ENCODE measurements at regions not wholly inside any gene's neighbourhood (a gene's known extent, or its start where the extent isn't known, plus 50 kb on each side); places are given as distances from the start of the nearest gene placed in this dataset.

DNA sequence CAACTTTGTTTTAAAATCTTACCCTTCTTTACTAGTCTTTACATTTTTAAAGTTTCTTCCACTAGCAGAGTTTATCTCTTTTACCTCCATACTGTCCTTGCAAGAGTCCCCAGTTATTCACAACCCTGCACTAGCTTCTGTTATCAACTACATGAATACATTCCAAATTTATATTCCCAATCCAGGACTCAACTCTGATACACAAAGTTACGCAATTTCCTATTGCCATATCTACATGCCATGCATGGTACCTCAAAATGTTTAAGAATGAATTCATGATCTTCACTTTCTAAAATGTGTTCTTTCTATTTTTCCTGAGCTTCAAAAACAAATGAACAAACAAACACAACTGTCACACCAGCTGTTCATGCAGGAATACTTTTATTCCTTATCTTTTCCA, 668.7 kb downstream of the CDH18 start:
- Histone ChIP-seq H3K27ac (no peak overlapping the region), H3K9me3 (no peaks in the 10 kb centered on the region), H3K36me3 (no peaks in the 10 kb centered on the region), H3K4me1 (no peaks in the 10 kb centered on the region), H3K27me3 (no peaks in the 10 kb centered on the region), H3K4me3 (no peak overlapping the region)
- DNase-seq (ENCODE audit: extremely low spot score in 2 of 2): no peak
- TF ChIP-seq POLR2A (IDR thresholded peaks at IDR 0.05) (no peak), POLR2AphosphoS5 (IDR thresholded peaks at IDR 0.05; ENCODE audit: insufficient read depth in 1 of 2, low read depth in 1 of 2) (no peak)
- TF ChIP-seq, protein P1, sequence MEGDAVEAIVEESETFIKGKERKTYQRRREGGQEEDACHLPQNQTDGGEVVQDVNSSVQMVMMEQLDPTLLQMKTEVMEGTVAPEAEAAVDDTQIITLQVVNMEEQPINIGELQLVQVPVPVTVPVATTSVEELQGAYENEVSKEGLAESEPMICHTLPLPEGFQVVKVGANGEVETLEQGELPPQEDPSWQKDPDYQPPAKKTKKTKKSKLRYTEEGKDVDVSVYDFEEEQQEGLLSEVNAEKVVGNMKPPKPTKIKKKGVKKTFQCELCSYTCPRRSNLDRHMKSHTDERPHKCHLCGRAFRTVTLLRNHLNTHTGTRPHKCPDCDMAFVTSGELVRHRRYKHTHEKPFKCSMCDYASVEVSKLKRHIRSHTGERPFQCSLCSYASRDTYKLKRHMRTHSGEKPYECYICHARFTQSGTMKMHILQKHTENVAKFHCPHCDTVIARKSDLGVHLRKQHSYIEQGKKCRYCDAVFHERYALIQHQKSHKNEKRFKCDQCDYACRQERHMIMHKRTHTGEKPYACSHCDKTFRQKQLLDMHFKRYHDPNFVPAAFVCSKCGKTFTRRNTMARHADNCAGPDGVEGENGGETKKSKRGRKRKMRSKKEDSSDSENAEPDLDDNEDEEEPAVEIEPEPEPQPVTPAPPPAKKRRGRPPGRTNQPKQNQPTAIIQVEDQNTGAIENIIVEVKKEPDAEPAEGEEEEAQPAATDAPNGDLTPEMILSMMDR (IDR thresholded peaks at IDR 0.05): no peak
- intact Hi-C loops (cut with DNase I): no loop called here

DNA sequence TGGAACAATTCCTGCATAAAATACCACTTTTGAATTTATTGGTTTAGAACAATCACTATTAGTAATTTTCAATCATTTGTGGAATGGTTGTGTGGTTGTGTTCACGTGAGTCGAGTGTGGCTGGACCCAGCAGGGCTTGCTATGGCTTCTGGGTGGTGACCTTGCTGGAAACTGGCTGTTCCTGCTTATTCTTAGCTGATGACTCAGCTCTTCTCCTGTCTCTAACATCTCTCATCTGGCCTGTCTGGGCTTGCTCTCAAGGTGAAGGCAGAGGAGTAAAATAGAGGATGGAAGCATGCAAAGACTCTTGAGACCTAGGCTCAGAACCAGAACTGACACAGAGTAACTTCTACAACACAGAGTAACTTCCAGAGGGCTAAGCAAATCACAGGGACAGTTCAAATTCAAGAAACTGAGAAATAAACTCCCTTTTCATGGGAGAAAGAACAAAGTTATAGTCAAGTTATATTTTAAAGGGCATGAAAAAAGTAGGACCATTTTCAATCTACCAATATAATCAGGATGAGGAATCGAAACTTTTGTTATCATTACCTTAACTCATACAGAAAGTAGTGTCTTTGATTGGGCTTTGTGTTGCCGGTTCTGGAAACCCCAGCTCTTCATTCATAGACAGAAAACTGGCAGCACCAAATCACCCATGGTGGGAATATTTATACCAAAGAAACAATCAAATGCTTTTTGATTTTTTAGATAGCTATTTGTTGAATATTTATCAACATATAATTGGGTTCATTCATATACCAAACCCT, 665.1 kb downstream of the CDH18 start:
- intact Hi-C loops (cut with DNase I): no loop called here
- Histone ChIP-seq H3K4me1 (no peaks in the 10 kb centered on the region), H3K4me3 (no peak overlapping the region), H3K9me3 (no peaks in the 10 kb centered on the region), H3K27me3 (no peaks in the 10 kb centered on the region), H3K27ac (no peak overlapping the region), H3K36me3 (no peaks in the 10 kb centered on the region)
- TF ChIP-seq POLR2AphosphoS5 (IDR thresholded peaks at IDR 0.05; ENCODE audit: insufficient read depth in 1 of 2, low read depth in 1 of 2) (peak in 1 of 2 donors; percentile 74), POLR2A (IDR thresholded peaks at IDR 0.05) (no peak)
- TF ChIP-seq, protein P1 (IDR thresholded peaks at IDR 0.05): no peak
- DNase-seq (ENCODE audit: extremely low spot score in 2 of 2): no peak

DNA sequence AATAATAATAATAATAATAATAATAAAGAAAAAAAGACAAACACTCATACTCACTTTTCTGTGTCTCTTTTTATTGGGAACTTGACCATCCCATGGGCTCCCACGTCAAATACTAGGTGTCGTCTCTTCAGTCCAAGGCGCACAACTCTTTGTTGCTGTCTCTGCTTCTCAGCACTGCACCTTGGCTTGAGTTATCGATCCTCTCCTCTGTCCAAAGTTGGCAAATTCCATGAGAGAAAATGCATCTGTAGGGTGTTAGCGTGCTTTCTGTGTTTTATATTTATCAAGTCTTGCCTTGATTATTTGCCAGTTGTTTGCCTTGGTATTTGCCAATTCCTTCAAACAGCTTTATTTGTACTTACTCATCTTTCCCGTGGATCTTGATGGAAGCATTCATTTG, 653.7 kb downstream of the CDH18 start:
- no peaks in the 10 kb centered on the region for H3K36me3 ChIP-seq
- H3K9me3 ChIP-seq: no peaks in the 10 kb centered on the region
- intact Hi-C loops (cut with DNase I): no loop called here
- H3K4me3 ChIP-seq: no peak overlapping the region
- TF ChIP-seq, protein P1 (IDR thresholded peaks at IDR 0.05): no peak
- no peak for TF ChIP-seq POLR2A (IDR thresholded peaks at IDR 0.05)
- TF ChIP-seq POLR2AphosphoS5 (IDR thresholded peaks at IDR 0.05; ENCODE audit: insufficient read depth in 1 of 2, low read depth in 1 of 2): no peak
- H3K4me1 ChIP-seq: no peaks in the 10 kb centered on the region
- no peak for DNase-seq (ENCODE audit: extremely low spot score in 2 of 2)
- no peak overlapping the region for H3K27ac ChIP-seq
- no peaks in the 10 kb centered on the region for H3K27me3 ChIP-seq

DNA sequence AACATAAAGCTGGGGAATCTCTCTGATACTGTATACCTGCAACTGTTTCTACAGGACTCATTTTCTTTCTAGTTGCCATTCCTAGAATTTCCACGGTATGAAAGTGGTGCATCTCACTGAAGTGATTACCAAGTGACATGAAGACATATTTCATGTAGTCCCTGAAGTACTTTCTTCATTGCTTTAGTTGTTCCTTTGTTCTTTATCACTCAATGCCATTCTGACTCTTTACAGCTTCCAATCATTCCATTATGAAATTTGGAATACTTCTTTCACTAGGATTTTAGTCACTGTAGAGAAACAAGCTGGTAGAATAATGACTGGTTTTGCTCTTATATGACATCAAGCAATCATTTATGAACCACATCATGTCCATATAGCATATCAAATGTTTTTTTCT, 645.1 kb downstream of the CDH18 start:
- Histone ChIP-seq H3K4me3 (no peak overlapping the region), H3K9me3 (no peaks in the 10 kb centered on the region), H3K4me1 (no peaks in the 10 kb centered on the region), H3K27ac (no peak overlapping the region), H3K27me3 (no peaks in the 10 kb centered on the region), H3K36me3 (no peaks in the 10 kb centered on the region)
- intact Hi-C loops (cut with DNase I): no loop called here
- no peak for TF ChIP-seq POLR2A (IDR thresholded peaks at IDR 0.05)
- no peak for TF ChIP-seq POLR2AphosphoS5 (IDR thresholded peaks at IDR 0.05; ENCODE audit: insufficient read depth in 1 of 2, low read depth in 1 of 2)
- TF ChIP-seq, protein P1 (IDR thresholded peaks at IDR 0.05): no peak
- DNase-seq (ENCODE audit: extremely low spot score in 2 of 2): no peak

DNA sequence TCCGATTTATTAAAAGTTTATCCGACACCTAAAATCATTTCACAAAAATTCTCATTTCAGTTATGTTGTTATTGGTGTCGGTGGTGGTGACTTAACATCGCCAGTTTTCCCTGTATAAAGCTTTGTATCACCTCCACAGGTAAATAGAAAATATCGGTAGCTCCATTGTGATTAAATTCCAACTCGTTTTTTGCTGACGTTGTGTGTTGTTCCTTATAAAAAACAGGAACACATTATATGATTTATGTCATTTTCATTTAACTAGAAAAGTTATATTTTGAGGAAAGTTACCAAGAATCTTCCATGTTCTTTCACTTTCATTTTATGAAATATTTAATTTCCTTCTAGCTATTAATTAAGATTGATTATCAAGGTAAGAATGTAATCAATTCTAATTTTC, 635.9 kb downstream of the CDH18 start:
- no peak for DNase-seq (ENCODE audit: extremely low spot score in 2 of 2)
- TF ChIP-seq, protein P1 (IDR thresholded peaks at IDR 0.05): no peak
- TF ChIP-seq POLR2A (IDR thresholded peaks at IDR 0.05) (no peak), POLR2AphosphoS5 (IDR thresholded peaks at IDR 0.05; ENCODE audit: insufficient read depth in 1 of 2, low read depth in 1 of 2) (no peak)

More for the DNA sequence above, 635.9 kb downstream of the CDH18 start:
- Histone ChIP-seq H3K36me3 (no peaks in the 10 kb centered on the region), H3K4me1 (no peaks in the 10 kb centered on the region), H3K4me3 (no peak overlapping the region), H3K27ac (no peak overlapping the region), H3K27me3 (no peaks in the 10 kb centered on the region), H3K9me3 (no peaks in the 10 kb centered on the region)
- intact Hi-C loops (cut with DNase I): no loop called here

Measured in vagina (tissue), 2 donors.